GM12878 (cell line): ENCODE measurements at regions not wholly inside any gene's neighbourhood (a gene's known extent, or its start where the extent isn't known, plus 50 kb on each side); places are given as distances from the start of the nearest gene placed in this dataset.

Experiments used
- ATF3 ChIP-seq: IDR thresholded peaks from 2 replicates; pipeline ENCODE4 v1.6.1; 2011; ENCODE audit warnings: low read depth, mild to moderate bottlenecking, low read length, moderate library complexity, borderline replicate concordance; ENCODE audit errors: extremely low read depth
- HDAC6 ChIP-seq: fragments of 200-600 bp; sonication (generic); IDR thresholded peaks from one replicate; pipeline ENCODE4 v1.8.0; 2017; ENCODE audit warnings: antibody characterized with exemption; ENCODE audit not compliant: unreplicated experiment
- POLR2AphosphoS5 ChIP-seq: IDR thresholded peaks from 2 replicates; pipeline ENCODE4 v1.6.1; 2011; ENCODE audit warnings: mild to moderate bottlenecking, low read length, inconsistent platforms
- ZBED1 ChIP-seq: IDR thresholded peaks from 2 replicates; pipeline ENCODE4 v1.6.1; 2016; ENCODE audit warnings: borderline replicate concordance
- TF ChIP-seq, protein P1 (sequence below): IDR thresholded peaks from 2 replicates; pipeline ENCODE4 v1.6.1; 2012; ENCODE audit warnings: low read depth, low read length, improper control_type of control experiment
- TF ChIP-seq, protein P2 (sequence below), 3 experiments: IDR thresholded peaks in 2 of 3; conservative IDR thresholded peaks in 1 of 3; 2 replicates each; pipeline ENCODE4 v1.5.1; 2011; ENCODE audit warnings: low read depth in 3 of 3, low read length in 3 of 3, mild to moderate bottlenecking in 3 of 3, control low read depth in 2 of 3, moderate library complexity in 2 of 3, inconsistent platforms in 1 of 3, mixed read lengths in 1 of 3; ENCODE audit not compliant: control insufficient read depth in 2 of 3, insufficient read depth in 1 of 3; ENCODE audit errors: extremely low read depth in 1 of 3

DNA sequence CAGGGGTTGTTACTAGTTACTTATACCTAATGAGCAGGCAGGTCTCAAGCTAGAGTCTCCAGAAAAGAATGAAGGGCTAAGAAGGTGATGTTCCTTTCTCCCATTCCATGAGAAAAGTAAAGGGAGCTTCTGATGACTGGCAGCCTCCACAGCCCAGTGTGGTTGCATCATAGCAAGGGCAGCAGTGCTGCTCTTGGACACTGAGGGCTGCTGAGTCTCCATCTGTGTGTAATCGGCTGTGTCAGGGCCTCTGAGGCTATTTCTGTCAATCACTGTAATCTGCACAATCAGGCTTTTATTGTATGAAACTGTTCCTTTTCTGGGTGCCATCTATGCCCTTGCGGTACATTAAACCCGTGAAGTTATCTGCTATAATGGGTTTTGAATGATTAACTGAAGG lies 164.1 kb upstream of the FBXO11 start:
- TF ChIP-seq ATF3 (no peak), ZBED1 (no peak), POLR2AphosphoS5 (no peak), HDAC6 (no peak)
- TF ChIP-seq, protein P1, sequence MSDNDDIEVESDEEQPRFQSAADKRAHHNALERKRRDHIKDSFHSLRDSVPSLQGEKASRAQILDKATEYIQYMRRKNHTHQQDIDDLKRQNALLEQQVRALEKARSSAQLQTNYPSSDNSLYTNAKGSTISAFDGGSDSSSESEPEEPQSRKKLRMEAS = no peak
- TF ChIP-seq, protein P2, sequence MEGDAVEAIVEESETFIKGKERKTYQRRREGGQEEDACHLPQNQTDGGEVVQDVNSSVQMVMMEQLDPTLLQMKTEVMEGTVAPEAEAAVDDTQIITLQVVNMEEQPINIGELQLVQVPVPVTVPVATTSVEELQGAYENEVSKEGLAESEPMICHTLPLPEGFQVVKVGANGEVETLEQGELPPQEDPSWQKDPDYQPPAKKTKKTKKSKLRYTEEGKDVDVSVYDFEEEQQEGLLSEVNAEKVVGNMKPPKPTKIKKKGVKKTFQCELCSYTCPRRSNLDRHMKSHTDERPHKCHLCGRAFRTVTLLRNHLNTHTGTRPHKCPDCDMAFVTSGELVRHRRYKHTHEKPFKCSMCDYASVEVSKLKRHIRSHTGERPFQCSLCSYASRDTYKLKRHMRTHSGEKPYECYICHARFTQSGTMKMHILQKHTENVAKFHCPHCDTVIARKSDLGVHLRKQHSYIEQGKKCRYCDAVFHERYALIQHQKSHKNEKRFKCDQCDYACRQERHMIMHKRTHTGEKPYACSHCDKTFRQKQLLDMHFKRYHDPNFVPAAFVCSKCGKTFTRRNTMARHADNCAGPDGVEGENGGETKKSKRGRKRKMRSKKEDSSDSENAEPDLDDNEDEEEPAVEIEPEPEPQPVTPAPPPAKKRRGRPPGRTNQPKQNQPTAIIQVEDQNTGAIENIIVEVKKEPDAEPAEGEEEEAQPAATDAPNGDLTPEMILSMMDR (IDR thresholded peaks at IDR 0.05 in 2 of 3, conservative IDR thresholded peaks at IDR 0.05 in 1 of 3; ENCODE audit: control insufficient read depth in 2 of 3, extremely low read depth in 1 of 3, insufficient read depth in 1 of 3, low read depth in 3 of 3, low read length in 3 of 3) = no peak
